Stimulated activated CD8-positive, alpha-beta memory T cell treated with anti-CD3 and anti-CD28 coated beads, Interleukin-12 subunit alpha, Interleukin-12 subunit beta, amount 100 ng/mL, for 1 hour (primary cell): ENCODE measurements at regions not wholly inside any gene's neighbourhood (a gene's known extent, or its start where the extent isn't known, plus 50 kb on each side); places are given as distances from the start of the nearest gene placed in this dataset.
"Not testable (repeated sequence)": the region's sequence is repeated elsewhere in the genome, so short reads cannot be mapped to it uniquely, and the experiment has no call there.

Experiments
- DNase-seq: peaks from one replicate; pipeline ENCODE4 v3.0.0-alpha.2; 2020; ENCODE audit warnings: low read depth

- no peak for DNase-seq
These were observed 283.8 kb downstream of the CXCL12 start for GRCh38 chr10:44101082-44101481.

DNA sequence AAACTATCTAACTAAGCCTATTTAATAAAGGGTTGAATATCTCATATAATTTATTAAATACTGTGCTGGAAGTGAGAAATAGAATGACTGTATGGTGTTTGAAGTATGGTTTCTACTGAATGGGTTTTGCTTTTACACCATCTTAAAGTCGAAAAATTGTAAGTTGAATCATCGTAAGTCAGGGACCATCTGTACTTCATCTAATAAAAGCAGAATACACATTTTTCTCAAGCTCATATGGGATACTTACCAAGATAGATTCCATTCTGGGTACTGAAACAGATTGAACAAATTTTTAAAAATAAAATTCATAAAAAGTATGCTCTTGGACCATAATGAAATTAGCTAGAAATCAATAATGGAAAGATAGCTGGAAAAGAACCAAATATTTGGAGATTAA lies 285.4 kb downstream of the CXCL12 start:
- no peak for DNase-seq

DNA sequence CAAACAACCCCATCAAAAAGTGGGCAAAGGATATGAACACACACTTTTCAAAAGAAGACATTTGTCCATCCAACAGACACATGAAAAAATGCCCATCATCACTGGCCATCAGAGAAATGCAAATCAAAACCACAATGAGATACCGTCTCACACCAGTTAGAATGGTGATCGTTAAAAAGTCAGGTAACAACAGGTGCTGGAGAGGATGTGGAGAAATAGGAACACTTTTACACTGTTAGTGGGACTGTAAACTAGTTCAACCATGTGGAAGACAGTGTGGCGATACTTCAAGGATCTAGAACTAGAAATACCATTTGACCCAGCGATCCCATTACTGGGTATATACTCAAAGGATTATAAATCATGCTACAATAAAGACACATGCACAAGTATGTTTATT lies 288.7 kb downstream of the CXCL12 start:
- DNase-seq = not testable (repeated sequence)

DNA sequence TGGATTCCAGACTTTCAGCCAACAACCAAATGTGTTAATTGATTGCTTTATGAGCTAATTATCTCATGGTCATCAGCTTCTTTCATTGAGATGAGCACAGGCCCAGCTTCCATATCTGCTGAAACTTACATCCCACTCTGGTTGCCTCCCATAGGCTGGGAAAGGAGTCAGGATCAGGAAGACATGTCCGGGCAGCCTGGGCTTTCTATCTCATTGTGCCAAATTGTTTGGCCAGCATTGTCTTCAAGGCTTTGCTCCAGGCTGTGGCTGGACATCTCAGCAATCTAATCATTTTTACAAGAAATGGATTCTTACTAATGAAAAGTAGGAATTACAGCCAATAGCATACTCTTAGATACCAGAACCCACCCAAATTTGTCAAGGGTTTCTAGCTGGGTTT lies 295.2 kb downstream of the CXCL12 start:
- DNase-seq = no peak

GRCh38 chr10:44087403-44087802 lies 297.5 kb downstream of the CXCL12 start:
- DNase-seq = no peak

DNA sequence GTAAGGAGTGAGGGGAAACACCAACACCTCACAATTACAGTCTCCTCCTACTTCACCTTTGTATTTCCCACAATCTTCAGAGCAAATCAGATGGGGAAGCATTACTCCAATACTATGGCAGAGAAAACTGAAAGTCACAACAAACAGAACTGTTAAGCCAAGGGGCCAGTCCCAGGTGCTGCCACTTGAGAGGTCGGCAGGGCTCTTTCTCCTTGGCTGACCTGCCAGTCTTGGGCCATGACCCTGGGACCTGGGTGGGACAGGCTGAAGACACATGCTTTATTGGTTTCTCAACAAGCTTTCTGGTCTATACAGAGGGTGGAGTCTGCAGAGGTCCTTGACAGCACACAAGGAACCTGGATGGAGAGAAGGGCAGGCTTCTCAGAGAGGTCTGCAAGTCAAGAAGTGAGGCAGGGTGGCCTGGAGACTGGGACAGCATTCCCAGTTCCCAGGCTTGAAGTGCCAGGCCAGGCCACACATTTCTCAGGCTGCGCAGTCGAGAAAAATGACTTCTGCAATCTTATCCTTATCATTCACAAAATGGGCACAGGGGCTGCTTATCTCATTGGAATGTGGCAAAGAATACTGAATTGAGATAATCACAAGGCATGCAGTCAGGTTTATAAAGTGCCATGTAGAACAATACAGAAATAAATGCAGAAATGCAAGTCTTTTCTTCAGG lies 301.0 kb downstream of the CXCL12 start:
- DNase-seq = no peak

DNA sequence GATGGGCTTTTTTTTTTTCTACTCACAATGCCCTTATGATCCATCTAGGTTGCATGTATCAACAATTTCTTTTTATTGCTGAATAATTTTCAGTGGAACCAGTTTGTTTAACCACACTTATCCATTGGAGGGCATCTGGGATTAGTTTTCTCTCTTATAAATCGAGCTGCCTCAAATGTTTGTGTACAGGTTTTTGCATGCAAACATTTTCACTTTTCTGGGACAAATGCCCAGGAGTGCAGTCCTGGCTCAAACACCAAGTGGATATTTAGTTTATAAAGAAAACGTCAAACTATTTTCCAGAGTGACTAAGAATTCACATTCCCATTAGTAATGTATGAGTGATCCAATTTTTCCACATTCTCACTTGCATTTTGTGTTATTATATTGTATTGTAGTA lies 313.4 kb downstream of the CXCL12 start:
- no peak for DNase-seq

DNA sequence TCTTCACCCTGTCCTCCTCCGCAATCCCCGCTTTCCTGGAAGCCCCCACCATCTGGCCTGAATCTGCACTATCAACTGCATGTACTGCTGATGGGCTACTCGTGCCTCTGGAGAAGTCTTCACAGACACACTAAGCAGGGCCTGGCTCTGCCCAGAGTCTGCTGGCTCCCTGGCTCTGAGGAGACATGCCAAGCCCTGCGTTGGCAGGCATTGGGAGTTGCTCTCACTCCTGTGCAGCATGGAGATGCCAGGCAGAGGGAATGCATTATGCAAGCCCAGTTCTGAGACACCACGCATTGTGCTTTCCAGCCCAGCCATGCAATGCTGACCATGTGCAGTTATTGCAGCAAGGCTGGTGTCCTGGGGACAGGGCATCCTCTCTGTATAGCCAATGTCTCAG lies 314.6 kb downstream of the CXCL12 start:
- no peak for DNase-seq

- no peak for DNase-seq
These were observed 315.3 kb downstream of the CXCL12 start for GRCh38 chr10:44069573-44069972.

GRCh38 chr10:44068716-44069482 lies 316.0 kb downstream of the CXCL12 start:
- DNase-seq = no peak

DNA sequence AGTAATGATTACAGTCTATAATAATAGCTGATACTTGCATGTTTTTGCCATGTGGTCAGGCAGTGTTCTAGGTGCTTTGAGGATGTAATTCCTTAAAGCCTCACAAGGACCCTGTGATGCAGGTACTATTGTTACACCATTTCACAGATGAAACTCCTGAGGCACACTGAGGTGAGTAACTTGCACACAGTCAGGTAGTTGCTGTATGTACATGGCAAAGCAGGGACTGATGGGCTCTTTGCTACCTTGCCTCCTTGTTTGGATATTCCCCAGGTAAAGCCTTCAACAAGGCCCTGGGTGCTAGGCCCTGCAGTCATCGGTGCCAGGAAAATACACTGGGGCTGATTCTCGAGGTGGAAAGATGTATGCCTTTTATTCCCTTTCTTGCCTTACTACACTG lies 317.5 kb downstream of the CXCL12 start:
- no peak for DNase-seq

DNA sequence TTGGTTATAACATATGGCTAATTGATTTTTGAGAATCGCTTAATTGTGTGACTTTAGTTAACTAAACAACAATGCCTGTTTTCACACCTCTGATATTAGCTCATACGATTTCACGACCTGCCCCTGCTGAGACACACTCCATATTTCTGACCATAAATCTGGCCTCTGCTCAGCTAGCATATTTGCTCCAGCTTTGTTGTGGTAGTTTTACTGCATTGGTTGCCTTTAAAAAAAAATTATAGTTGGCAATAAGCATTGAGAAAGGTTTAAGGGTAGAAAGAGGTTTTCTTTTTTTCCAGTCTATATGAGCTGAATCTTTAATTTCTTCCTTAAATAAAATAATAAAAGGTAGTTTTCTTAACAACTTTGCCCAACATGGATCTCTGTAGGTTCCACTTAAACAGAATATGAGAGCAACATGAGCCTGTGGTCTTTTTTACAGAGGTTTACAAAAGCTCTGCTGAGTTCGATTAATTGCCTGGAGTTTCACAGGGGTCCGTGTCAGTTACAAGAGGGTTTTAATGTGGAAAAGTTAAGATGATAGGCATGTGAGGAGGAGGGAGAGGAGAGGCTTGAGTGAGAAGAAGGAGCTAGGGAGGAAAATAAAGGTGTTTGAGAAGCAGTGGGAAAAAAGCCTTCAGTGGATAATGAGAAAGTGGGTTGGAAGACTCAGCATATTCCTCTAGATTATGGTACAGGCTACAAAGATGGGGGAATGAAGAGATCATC lies 318.2 kb downstream of the CXCL12 start:
- DNase-seq = no peak

GRCh38 chr10:44065788-44066526 lies 318.9 kb downstream of the CXCL12 start:
- DNase-seq = no peak

- no peak for DNase-seq
These were observed 319.7 kb downstream of the CXCL12 start for GRCh38 chr10:44064987-44065787.

GRCh38 chr10:44064317-44064716 lies 320.6 kb downstream of the CXCL12 start:
- DNase-seq = no peak

- no peak for DNase-seq
These were observed 321.2 kb downstream of the CXCL12 start for GRCh38 chr10:44063686-44064085.

GRCh38 chr10:44060719-44061118 lies 324.2 kb downstream of the CXCL12 start:
- DNase-seq = no peak

DNA sequence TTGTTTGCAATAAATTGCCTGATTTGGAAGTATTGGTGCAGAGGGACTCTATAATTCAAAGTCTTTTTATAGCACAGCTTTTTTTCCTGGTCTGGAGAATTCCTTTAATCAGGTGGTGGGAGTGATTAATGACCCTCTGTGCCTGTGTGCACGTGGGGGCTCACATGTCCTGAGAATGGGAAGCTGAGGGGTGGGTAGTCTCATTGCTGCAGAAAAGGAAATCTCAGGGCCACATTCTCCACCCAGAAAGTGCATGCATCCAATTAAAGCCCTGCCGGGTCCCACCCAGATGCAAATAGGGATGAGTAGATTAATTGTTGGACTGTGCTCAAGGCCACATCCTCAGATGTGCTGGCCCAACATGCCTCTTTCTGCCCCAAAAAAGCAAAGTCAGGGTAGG lies 324.7 kb downstream of the CXCL12 start:
- no peak for DNase-seq

GRCh38 chr10:44058259-44058658 lies 326.6 kb downstream of the CXCL12 start:
- DNase-seq = no peak

DNA sequence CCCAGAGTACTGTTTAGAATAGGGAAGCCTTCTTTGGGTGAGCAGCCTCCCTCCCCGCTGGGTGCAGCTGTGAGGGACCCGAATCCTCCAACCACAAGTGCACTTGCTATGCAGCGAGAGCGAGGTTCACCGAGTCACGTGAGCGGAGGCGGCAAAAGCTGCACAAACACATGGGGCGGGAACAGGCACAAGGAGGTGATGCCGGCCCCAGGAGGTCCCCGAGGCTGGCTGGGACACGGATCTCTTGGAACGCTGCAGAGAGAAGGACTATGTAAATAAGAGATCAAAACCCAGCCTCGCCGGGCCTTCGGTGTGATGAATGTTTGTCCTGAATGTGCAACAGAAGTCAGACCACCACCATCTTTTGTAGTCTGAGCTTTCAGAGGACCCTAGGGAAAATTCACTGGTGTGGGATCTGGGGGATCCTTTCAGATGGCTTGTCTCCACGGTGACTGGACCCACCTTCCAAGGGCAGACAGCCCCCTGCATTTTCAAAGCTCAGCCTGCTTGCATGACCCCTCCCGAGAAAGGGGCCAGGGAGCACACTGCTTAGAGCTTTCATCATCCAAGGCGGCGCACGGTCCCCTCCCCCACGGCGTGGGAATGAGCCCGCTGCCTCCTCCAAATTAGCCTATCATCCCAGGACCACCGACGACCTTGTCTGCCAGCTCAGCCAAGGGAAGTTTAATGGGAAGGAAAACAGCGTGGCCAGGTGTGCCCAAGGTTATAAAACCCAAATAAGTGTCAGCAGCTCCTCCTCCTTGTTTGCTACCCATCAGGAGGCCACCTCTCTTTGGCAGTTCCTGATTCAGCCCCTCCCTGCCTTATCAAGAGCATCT lies 327.7 kb downstream of the CXCL12 start:
- no peak for DNase-seq

DNA sequence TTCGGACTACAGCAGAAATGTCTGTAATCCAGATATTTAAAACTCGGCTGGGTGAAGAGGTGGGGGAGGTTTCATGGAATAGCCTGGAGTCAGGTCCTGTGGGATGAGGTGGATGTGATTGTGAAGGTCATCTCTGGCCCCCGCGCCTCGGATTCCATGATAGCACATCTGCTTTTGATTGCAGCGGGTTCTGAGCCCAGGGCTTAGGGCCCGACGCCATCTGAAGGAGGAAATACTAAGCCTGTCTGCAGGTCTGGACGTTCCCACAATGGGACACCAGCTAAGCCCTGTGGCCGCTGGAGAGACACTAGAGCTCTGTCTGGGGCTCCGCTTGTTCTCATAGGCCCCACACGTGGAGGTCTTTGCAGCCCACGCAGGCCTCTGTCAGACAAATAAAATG lies 328.7 kb downstream of the CXCL12 start:
- DNase-seq = no peak
